Progenitor cell of endocrine pancreas (in vitro differentiated cells): ENCODE measurements at regions not wholly inside any gene's neighbourhood (a gene's known extent, or its start where the extent isn't known, plus 50 kb on each side); places are given as distances from the start of the nearest gene placed in this dataset.

Source experiments
- DNase-seq: peaks from one replicate; pipeline ENCODE4 v3.0.0; 2021; ENCODE audit warnings: low spot score; ENCODE audit not compliant: unreplicated experiment
- H3K27ac Mint-ChIP-seq: 2 replicates; pipeline ENCODE4 v1.8.0; 2021; ENCODE audit warnings: mild to moderate bottlenecking, moderate library complexity, mixed read lengths
- H3K27me3 Mint-ChIP-seq: 2 replicates; pipeline ENCODE4 v1.8.0; 2021; ENCODE audit warnings: mixed read lengths
- H3K36me3 Mint-ChIP-seq: 2 replicates; pipeline ENCODE4 v1.8.0; 2022; ENCODE audit warnings: mixed read lengths; ENCODE audit not compliant: insufficient read depth
- H3K4me1 Mint-ChIP-seq: 2 replicates; pipeline ENCODE4 v1.8.0; 2021; ENCODE audit warnings: low read depth, mixed read lengths
- H3K4me3 Mint-ChIP-seq: 2 replicates; pipeline ENCODE4 v1.8.0; 2021; ENCODE audit warnings: low read depth, mild to moderate bottlenecking, moderate library complexity, mixed read lengths
- H3K9me3 Mint-ChIP-seq: 2 replicates; pipeline ENCODE4 v1.8.0; 2021; ENCODE audit warnings: low read depth, mixed read lengths
- CTCF ChIP-seq: fragments of 200-600 bp; sonication (generic); IDR thresholded peaks from one replicate; pipeline ENCODE4 v1.5.0; 2021; ENCODE audit warnings: antibody characterized with exemption, mild to moderate bottlenecking; ENCODE audit not compliant: unreplicated experiment

- H3K36me3 Mint-ChIP-seq = no peaks in the 10 kb centered on the region
- DNase-seq = no peak
- no peak overlapping the region for H3K27ac Mint-ChIP-seq
- H3K27me3 Mint-ChIP-seq = peaks cover 7% of the 10 kb centered on the region
- peaks cover 23% of the 10 kb centered on the region for H3K4me1 Mint-ChIP-seq
- no peak for TF ChIP-seq CTCF
- no peak overlapping the region for H3K4me3 Mint-ChIP-seq
- no peaks in the 10 kb centered on the region for H3K9me3 Mint-ChIP-seq
Measured at GRCh38 chr18:41721103-41721790, 233.8 kb upstream of the PIK3C3 start.

GRCh38 chr18:41720226-41720625, 234.8 kb upstream of the PIK3C3 start:
- TF ChIP-seq CTCF = no peak
- Mint-ChIP-seq H3K36me3 (no peaks in the 10 kb centered on the region), H3K4me3 (no peak overlapping the region)

GRCh38 chr18:41719808-41720207, 235.2 kb upstream of the PIK3C3 start:
- no peaks in the 10 kb centered on the region for H3K9me3 Mint-ChIP-seq
- peaks cover 11% of the 10 kb centered on the region for H3K27me3 Mint-ChIP-seq
- TF ChIP-seq CTCF = no peak
- no peak overlapping the region for H3K4me3 Mint-ChIP-seq
- peaks cover 30% of the 10 kb centered on the region for H3K4me1 Mint-ChIP-seq
- H3K27ac Mint-ChIP-seq = no peak overlapping the region
- no peaks in the 10 kb centered on the region for H3K36me3 Mint-ChIP-seq
- DNase-seq = no peak

More at GRCh38 chr18:41720226-41720625, 234.8 kb upstream of the PIK3C3 start:
- Mint-ChIP-seq H3K4me1 (peaks cover 26% of the 10 kb centered on the region), H3K27ac (no peak overlapping the region), H3K27me3 (peaks cover 11% of the 10 kb centered on the region), H3K9me3 (no peaks in the 10 kb centered on the region)
- DNase-seq = no peak

GRCh38 chr18:41714872-41715271, 240.2 kb upstream of the PIK3C3 start:
- H3K4me3 Mint-ChIP-seq = no peak overlapping the region
- no peak for DNase-seq
- H3K4me1 Mint-ChIP-seq = peaks cover 28% of the 10 kb centered on the region
- peaks cover 4% of the 10 kb centered on the region for H3K27me3 Mint-ChIP-seq
- no peak overlapping the region for H3K27ac Mint-ChIP-seq
- H3K9me3 Mint-ChIP-seq = no peaks in the 10 kb centered on the region
- H3K36me3 Mint-ChIP-seq = no peaks in the 10 kb centered on the region
- TF ChIP-seq CTCF = no peak

- Mint-ChIP-seq H3K27me3 (peaks cover 4% of the 10 kb centered on the region), H3K9me3 (no peaks in the 10 kb centered on the region), H3K4me3 (no peak overlapping the region), H3K4me1 (peaks cover 26% of the 10 kb centered on the region), H3K36me3 (no peaks in the 10 kb centered on the region), H3K27ac (no peak overlapping the region)
- DNase-seq = no peak
- TF ChIP-seq CTCF = no peak
Measured at GRCh38 chr18:41713969-41714825, 240.8 kb upstream of the PIK3C3 start.
